ENCODE measurements at regions not wholly inside any gene's neighbourhood (a gene's known extent, or its start where the extent isn't known, plus 50 kb on each side); places are given as distances from the start of the nearest gene placed in this dataset.

- no peak overlapping the region for H3K27ac ChIP-seq (ENCODE audit: extremely low read length, insufficient read depth, low read length)
- TF ChIP-seq POLR2AphosphoS5 (IDR thresholded peaks at IDR 0.05; ENCODE audit: low read depth, low read length): no peak
- TF ChIP-seq ZBTB39 (CRISPR knock-in tag; IDR thresholded peaks at IDR 0.05): no peak
- no peak for TF ChIP-seq MEIS1 (CRISPR knock-in tag; IDR thresholded peaks at IDR 0.05; ENCODE audit: borderline replicate concordance)
- TF ChIP-seq SAP130 (CRISPR knock-in tag; IDR thresholded peaks at IDR 0.05; ENCODE audit: low read depth): no peak
- no peak for TF ChIP-seq ZNF574 (CRISPR knock-in tag; IDR thresholded peaks at IDR 0.05)
- TF ChIP-seq MTERF4 (CRISPR knock-in tag; IDR thresholded peaks at IDR 0.05): no peak
- TF ChIP-seq, protein P1, sequence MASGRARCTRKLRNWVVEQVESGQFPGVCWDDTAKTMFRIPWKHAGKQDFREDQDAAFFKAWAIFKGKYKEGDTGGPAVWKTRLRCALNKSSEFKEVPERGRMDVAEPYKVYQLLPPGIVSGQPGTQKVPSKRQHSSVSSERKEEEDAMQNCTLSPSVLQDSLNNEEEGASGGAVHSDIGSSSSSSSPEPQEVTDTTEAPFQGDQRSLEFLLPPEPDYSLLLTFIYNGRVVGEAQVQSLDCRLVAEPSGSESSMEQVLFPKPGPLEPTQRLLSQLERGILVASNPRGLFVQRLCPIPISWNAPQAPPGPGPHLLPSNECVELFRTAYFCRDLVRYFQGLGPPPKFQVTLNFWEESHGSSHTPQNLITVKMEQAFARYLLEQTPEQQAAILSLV (CRISPR knock-in tag; IDR thresholded peaks at IDR 0.05; ENCODE audit: borderline replicate concordance): no peak
- no peak for TF ChIP-seq RBM22 (optimal IDR thresholded peaks at IDR 0.05; ENCODE audit: low read length)
- no peak for TF ChIP-seq ZNF296 (CRISPR knock-in tag; conservative IDR thresholded peaks at IDR 0.05)
- no peak for TF ChIP-seq EP300 (IDR thresholded peaks at IDR 0.05; ENCODE audit: low read depth in 2 of 2, low read length in 2 of 2)
- no peak for TF ChIP-seq EP300 (CRISPR knock-in tag; IDR thresholded peaks at IDR 0.05; ENCODE audit: borderline replicate concordance)
- TF ChIP-seq ZBTB21 (CRISPR knock-in tag; IDR thresholded peaks at IDR 0.05): no peak
- TF ChIP-seq U2AF1 (optimal IDR thresholded peaks at IDR 0.05; ENCODE audit: low read depth, low read length): no peak
- TF ChIP-seq, protein P2, sequence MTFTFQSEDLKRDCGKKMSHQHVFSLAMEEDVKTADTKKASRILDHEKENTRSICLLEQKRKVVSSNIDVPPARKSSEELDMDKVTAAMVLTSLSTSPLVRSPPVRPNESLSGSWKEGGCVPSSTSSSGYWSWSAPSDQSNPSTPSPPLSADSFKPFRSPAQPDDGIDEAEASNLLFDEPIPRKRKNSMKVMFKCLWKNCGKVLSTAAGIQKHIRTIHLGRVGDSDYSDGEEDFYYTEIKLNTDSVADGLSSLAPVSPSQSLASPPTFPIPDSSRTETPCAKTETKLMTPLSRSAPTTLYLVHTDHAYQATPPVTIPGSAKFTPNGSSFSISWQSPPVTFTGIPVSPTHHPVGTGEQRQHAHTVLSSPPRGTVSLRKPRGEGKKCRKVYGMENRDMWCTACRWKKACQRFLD (CRISPR knock-in tag; IDR thresholded peaks at IDR 0.05; ENCODE audit: borderline replicate concordance): no peak
- no peak for TF ChIP-seq SMYD3 (CRISPR knock-in tag; IDR thresholded peaks at IDR 0.05)
- TF ChIP-seq SRSF1 (optimal IDR thresholded peaks at IDR 0.05; ENCODE audit: low read depth, low read length): no peak
- TF ChIP-seq ZNF33A (CRISPR knock-in tag; IDR thresholded peaks at IDR 0.05; ENCODE audit: borderline replicate concordance): no peak
- ATAC-seq (no peak), FAIRE-seq (no peak), DNase-seq (ENCODE audit: low spot score) (no peak)
- BruUV-seq (replicated peaks): no TSS peak
- ChIA-PET CTCF (ENCODE audit: low intra/inter-chr PET ratio, low total read pairs) (no interaction called here), POLR2A (no interaction called here)
- no peak overlapping the region for H3K4me2 ChIP-seq (ENCODE audit: low read depth, low read length)
- no peak overlapping the region for H2AFZ ChIP-seq (ENCODE audit: low read length)
- in situ Hi-C loops (cut with HindIII; ENCODE audit: extremely low pct_ligation_motif_present, low pct_unique_long_range_greater_than_20kb) (no loop called here), intact Hi-C loops (cut with micrococcal nuclease; ENCODE audit: unreplicated experiment) (no loop called here)
- no peaks in the 10 kb centered on the region for H4K20me1 ChIP-seq (ENCODE audit: insufficient read depth, low read length)
- peaks cover 5% of the 10 kb centered on the region; the same call in 1 of the 2 replicates for H3K4me1 ChIP-seq (ENCODE audit: insufficient read depth, low read length)
- 22% methylated on average over 6 of the region's 6 CpGs for WGBS (ENCODE audit: low lambda C conversion rate)
- H3K9ac ChIP-seq (ENCODE audit: insufficient read depth, low read depth, low read length): no peak overlapping the region
- H3K36me3 ChIP-seq (replicated peaks in 1 of 2; ENCODE audit: control insufficient read depth in 1 of 2, insufficient read depth in 2 of 2, low read length in 2 of 2): no peaks in the 10 kb centered on the region
- no peaks in the 10 kb centered on the region; a peak in 1 of 5 replicates for H3K27me3 ChIP-seq (ENCODE audit: control insufficient read depth in 1 of 2, insufficient read depth in 2 of 2, low read length in 2 of 2)
- H3K9me3 ChIP-seq (ENCODE audit: low read length): no peaks in the 10 kb centered on the region
- H3K79me2 ChIP-seq (ENCODE audit: insufficient read depth, low read length): no peaks in the 10 kb centered on the region
- H3K4me3 ChIP-seq (replicated peaks in 1 of 3; ENCODE audit: insufficient read depth in 1 of 3, low read depth in 2 of 3, low read length in 3 of 3): no peak overlapping the region
These were observed 228.8 kb downstream of the C12orf75 start for GRCh38 chr12:105559310-105559709.
